GM08714 (cell line): ENCODE measurements at regions not wholly inside any gene's neighbourhood (a gene's known extent, or its start where the extent isn't known, plus 50 kb on each side); places are given as distances from the start of the nearest gene placed in this dataset.
"Not testable (repeated sequence)": the region's sequence is repeated elsewhere in the genome, so short reads cannot be mapped to it uniquely, and the experiment has no call there.

Source experiments
- H3K4me3 ChIP-seq: fragments of 200-500 bp; sonication (Bioruptor generic); 2 replicates; pipeline ENCODE4 v1.5.1; 2014; ENCODE audit warnings: mild to moderate bottlenecking, low read length, inconsistent platforms
- ZNF274 ChIP-seq: IDR thresholded peaks from 2 replicates; pipeline ENCODE4 v1.6.1; 2012; ENCODE audit warnings: mild to moderate bottlenecking, low read depth, low read length

DNA sequence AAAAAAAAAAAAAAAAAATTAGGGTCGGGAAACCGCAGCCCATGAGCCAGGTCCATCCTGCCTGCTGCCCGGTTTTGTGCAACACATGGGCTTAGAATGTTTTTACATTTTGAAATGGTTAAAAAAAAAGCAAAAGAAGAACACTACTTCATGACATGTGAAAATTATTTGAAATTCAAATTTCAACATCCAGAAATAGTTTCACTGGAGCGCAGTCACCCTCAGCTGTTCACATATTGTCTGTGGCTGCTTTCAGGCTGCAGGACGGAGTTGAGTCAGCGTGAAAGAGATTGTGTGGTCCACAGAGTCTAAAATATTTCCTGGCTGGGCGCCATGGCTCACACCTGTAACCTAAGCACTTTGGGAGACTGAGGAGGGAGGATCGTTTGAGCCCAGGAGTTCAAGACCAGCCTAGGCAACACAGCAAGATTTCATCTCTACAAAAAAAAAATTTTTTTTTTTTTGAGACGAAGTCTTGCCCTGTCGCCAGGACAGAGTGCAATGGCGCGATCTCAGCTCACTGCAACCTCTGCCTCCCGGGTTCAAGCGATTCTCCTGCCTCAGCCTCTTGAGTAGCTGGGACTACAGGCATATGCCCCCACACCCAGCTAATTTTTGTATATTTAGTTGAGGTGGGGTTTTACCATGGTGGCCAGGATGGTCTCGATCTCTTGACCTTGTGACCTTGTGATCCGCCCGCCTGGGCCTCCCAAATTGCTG is 63.9 kb upstream of the ECHDC3 start:
- H3K4me3 ChIP-seq, result no peak overlapping the region; the same call in 1 of the 2 replicates
- no peak for TF ChIP-seq ZNF274

GRCh38 chr10:11677480-11677879 is 64.7 kb upstream of the ECHDC3 start:
- peak overlapping the region; percentile 20; the same call in 1 of the 2 replicates for H3K4me3 ChIP-seq
- no peak for TF ChIP-seq ZNF274

DNA sequence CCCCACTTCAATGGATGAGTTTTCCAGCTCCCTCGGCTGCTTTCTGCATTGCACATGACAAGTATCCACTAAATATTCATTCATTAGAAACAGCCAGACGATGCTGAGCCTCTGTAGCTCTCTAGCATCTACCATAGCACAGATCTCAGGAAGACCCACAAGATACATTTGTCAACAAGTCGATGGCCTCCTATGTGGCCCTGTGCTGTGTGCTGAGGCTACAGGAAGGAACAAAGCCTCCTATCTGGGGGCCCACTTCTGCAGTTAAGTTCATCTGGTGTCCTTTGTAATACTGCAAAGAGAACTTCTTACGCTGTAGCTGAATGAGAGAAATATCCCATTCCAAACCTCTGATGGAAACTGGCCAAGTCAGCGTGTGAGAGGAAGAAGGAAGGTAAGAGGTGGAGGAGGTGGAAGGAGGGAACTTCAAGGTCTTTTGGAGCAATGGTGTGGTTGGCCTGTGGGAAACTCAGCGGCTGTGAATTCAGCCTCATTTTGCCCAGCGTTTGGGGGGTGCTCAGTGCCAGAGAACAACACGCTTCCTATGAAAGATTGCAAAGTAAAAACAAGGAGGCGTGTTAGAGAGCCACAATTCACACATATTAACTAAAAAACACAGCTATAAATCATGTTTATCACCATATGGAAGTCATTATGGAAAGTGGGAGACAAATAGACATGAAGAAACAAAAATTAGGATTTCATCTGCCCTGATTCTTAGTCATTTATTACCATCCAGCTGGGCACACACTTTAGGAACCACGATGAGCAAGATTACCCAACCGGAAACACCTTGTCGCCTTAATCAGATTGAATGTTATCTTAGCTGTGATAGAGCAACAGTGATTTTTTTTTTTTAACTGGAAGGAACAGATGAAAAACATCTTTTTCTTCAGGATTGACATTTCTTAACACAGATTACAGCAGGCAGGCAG is 62.2 kb upstream of the USP6NL start:
- no peak for TF ChIP-seq ZNF274
- H3K4me3 ChIP-seq, result no peak overlapping the region

GRCh38 chr10:11672836-11673235 is 61.4 kb upstream of the USP6NL start:
- TF ChIP-seq ZNF274, result no peak
- H3K4me3 ChIP-seq, result no peak overlapping the region

GRCh38 chr10:11670381-11670780 is 58.9 kb upstream of the USP6NL start:
- H3K4me3 ChIP-seq, result no peak overlapping the region
- TF ChIP-seq ZNF274, result no peak

DNA sequence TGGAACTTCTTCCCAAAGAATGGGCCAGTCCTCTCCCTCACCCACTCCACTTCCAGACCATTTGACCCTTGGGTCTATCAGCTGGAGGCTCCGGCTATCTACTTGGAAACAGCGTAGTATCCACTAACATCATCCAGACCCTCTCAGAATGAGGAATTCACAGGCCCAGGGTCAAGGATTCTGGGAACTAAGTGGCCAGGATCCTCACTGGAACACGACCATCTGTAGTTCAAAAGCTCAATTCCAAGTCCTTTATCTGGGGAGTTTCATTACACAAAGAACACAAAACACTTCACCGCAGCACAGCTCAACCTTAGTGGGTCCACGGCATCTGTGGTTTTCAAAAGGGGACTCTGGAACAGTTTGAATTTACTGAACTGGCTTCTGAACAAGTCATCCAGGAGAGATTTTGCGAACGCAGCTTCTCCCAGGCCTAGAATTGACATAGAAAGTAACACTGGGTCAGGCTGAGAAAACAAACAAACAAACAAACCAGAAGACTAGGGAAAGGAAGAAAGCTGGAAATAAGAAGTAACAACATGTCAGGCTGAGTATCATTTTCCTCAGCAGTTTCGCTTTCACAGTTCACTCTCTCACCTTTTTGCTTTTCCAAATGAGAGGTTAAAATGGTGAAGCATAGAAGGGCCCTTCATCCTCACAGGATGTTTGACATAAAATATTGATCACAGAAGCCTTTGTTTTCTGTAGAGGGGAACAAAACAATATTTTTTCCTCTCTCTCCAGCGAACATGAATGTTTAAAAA is 57.6 kb upstream of the USP6NL start:
- H3K4me3 ChIP-seq, result no peak overlapping the region
- no peak for TF ChIP-seq ZNF274

GRCh38 chr10:11667756-11668155 is 56.3 kb upstream of the USP6NL start:
- no peak for TF ChIP-seq ZNF274
- H3K4me3 ChIP-seq, result no peak overlapping the region

DNA sequence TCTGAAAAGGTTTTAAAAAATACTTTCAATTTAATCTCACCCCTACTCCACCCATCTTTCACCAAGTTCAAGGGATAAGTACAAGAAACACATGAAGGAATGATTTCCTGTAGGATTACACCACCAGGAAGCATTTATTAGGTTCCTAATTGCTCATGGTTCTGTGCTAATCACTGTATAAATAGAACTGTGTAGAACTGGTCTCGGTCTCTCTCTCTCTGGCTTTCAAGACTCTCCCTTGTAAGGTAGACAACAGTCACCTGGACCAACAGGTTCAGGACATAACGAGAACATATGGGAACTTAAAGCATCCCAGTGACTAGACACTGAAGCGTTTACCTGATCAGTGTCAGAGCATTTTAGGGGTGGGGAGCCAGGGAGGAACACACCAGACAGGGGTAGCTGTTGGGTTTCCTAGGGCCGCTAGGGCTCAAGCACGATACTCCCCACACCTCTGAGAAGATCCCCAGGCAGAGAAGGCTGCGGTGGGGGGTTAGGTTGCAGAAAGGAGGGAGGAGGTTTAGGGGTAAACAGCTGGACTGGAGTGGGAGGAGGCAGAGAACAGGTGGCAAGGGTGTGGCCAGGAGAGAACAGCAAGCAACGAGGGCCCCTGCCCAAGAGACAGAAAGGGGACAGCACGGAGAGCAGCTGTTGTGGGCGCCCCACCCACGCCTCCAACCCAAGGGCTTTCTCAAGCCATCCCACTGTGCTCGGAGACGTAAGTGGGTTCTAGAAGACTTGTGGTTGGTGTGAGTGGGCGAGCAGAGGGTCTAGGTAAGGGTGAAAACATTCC is 52.5 kb upstream of the USP6NL start:
- no peak for TF ChIP-seq ZNF274
- no peak overlapping the region for H3K4me3 ChIP-seq

GRCh38 chr10:11663126-11663515 is 51.7 kb upstream of the USP6NL start:
- H3K4me3 ChIP-seq, result not testable (repeated sequence)

- no peak overlapping the region for H3K4me3 ChIP-seq
- no peak for TF ChIP-seq ZNF274
Measured at GRCh38 chr10:11661441-11661840, 50.0 kb upstream of the USP6NL start.
